NOMO-1 (cell line): ENCODE measurements at regions not wholly inside any gene's neighbourhood (a gene's known extent, or its start where the extent isn't known, plus 50 kb on each side); places are given as distances from the start of the nearest gene placed in this dataset.
"Not testable (repeated sequence)": the region's sequence is repeated elsewhere in the genome, so short reads cannot be mapped to it uniquely, and the experiment has no call there.

Experiments used
- DNase-seq, 2 experiments: peaks; one replicate each; lab custom pipeline; 2025; ENCODE audit not compliant: unreplicated experiment in 2 of 2; lab: John Stamatoyannopoulos, UW

- DNase-seq: no peak
Observed at GRCh38 chr6:78492351-78493017, 374.9 kb upstream of the IRAK1BP1 start.

- no peak for DNase-seq
Observed at GRCh38 chr6:78500299-78501089, 366.9 kb upstream of the IRAK1BP1 start.

- no peak for DNase-seq
Observed at GRCh38 chr6:78502386-78502887, 364.9 kb upstream of the IRAK1BP1 start.

- DNase-seq: no peak
Observed at GRCh38 chr6:78505178-78505577, 362.2 kb upstream of the IRAK1BP1 start.

- no peak for DNase-seq
Observed at GRCh38 chr6:78511009-78511408, 356.3 kb upstream of the IRAK1BP1 start.

- no peak for DNase-seq
Observed at GRCh38 chr6:78513856-78514255, 353.5 kb upstream of the IRAK1BP1 start.

- DNase-seq: no peak
Observed at GRCh38 chr6:78515271-78515670, 352.1 kb upstream of the IRAK1BP1 start.

GRCh38 chr6:78517399-78517798 is 350.0 kb upstream of the IRAK1BP1 start:
- no peak for DNase-seq

GRCh38 chr6:78523622-78524021 is 343.7 kb upstream of the IRAK1BP1 start:
- DNase-seq: no peak

- no peak for DNase-seq
Observed at GRCh38 chr6:78525976-78526375, 341.4 kb upstream of the IRAK1BP1 start.

- no peak for DNase-seq
Observed at GRCh38 chr6:78526432-78526831, 340.9 kb upstream of the IRAK1BP1 start.

- no peak for DNase-seq
Observed at GRCh38 chr6:78528926-78529325, 338.4 kb upstream of the IRAK1BP1 start.

- DNase-seq: no peak
Observed at GRCh38 chr6:78530208-78530607, 337.1 kb upstream of the IRAK1BP1 start.

GRCh38 chr6:78533426-78533825 is 333.9 kb upstream of the IRAK1BP1 start:
- no peak for DNase-seq

- no peak for DNase-seq
Observed at GRCh38 chr6:78533876-78534275, 333.5 kb upstream of the IRAK1BP1 start.

GRCh38 chr6:78538002-78538401 is 329.3 kb upstream of the IRAK1BP1 start:
- DNase-seq: no peak

GRCh38 chr6:78547636-78548035 is 319.7 kb upstream of the IRAK1BP1 start:
- DNase-seq: not testable (repeated sequence)

GRCh38 chr6:78551361-78551760 is 316.0 kb upstream of the IRAK1BP1 start:
- no peak for DNase-seq

GRCh38 chr6:78552435-78552834 is 314.9 kb upstream of the IRAK1BP1 start:
- no peak for DNase-seq

GRCh38 chr6:78554341-78554740 is 313.0 kb upstream of the IRAK1BP1 start:
- DNase-seq: no peak

GRCh38 chr6:78559056-78559455 is 308.3 kb upstream of the IRAK1BP1 start:
- no peak for DNase-seq

GRCh38 chr6:78561015-78561414 is 306.3 kb upstream of the IRAK1BP1 start:
- DNase-seq: no peak
